Trophoblast cell (in vitro differentiated cells and primary cell): ENCODE measurements at regions not wholly inside any gene's neighbourhood (a gene's known extent, or its start where the extent isn't known, plus 50 kb on each side); places are given as distances from the start of the nearest gene placed in this dataset.

Experiments used
- DNase-seq, 2 donors: peaks; one replicate each; pipeline ENCODE4 v3.0.0-alpha.2; 2016
- H2AFZ ChIP-seq: 2 replicates; pipeline ENCODE4 v1.6.1; 2013; ENCODE audit warnings: low read length, moderate library complexity, mild to moderate bottlenecking; ENCODE audit not compliant: insufficient read depth, poor library complexity
- H2AK5ac ChIP-seq: 2 replicates; pipeline ENCODE4 v1.6.1; 2013; ENCODE audit warnings: mild to moderate bottlenecking, low read length
- H2BK120ac ChIP-seq: 2 replicates; pipeline ENCODE4 v1.6.1; 2013; ENCODE audit warnings: low read length, mild to moderate bottlenecking, moderate library complexity; ENCODE audit not compliant: insufficient read depth, poor library complexity
- H2BK12ac ChIP-seq: 2 replicates; pipeline ENCODE4 v1.6.1; 2013; ENCODE audit warnings: mild to moderate bottlenecking, low read length, moderate library complexity
- H2BK5ac ChIP-seq: 2 replicates; pipeline ENCODE4 v1.6.1; 2013; ENCODE audit warnings: low read length, low read depth, moderate library complexity, mild to moderate bottlenecking; ENCODE audit not compliant: poor library complexity
- H3K14ac ChIP-seq: 2 replicates; pipeline ENCODE4 v1.6.1; 2013; ENCODE audit warnings: mild to moderate bottlenecking, low read length
- H3K18ac ChIP-seq: 2 replicates; pipeline ENCODE4 v1.6.1; 2013; ENCODE audit warnings: mild to moderate bottlenecking, low read length
- H3K23ac ChIP-seq: 2 replicates; pipeline ENCODE4 v1.6.1; 2013; ENCODE audit warnings: low read length
- H3K27ac ChIP-seq: 2 replicates; pipeline ENCODE4 v1.5.1; 2013; ENCODE audit warnings: low read depth, mild to moderate bottlenecking, inconsistent platforms, low read length, moderate library complexity
- H3K27me3 ChIP-seq: 2 replicates; pipeline ENCODE4 v1.6.1; 2013; ENCODE audit warnings: inconsistent platforms, mild to moderate bottlenecking, low read length, moderate library complexity; ENCODE audit not compliant: insufficient read depth
- H3K36me3 ChIP-seq, 2 experiments: 1 replicate in 1 of 2; 2 replicates in 1 of 2; pipeline ENCODE4 v1.6.1; 2013; ENCODE audit warnings: low read length in 2 of 2, mild to moderate bottlenecking in 2 of 2, moderate library complexity in 1 of 2; ENCODE audit not compliant: insufficient read depth in 2 of 2, control insufficient read depth in 1 of 2
- H3K4ac ChIP-seq: 2 replicates; pipeline ENCODE4 v1.6.1; 2013; ENCODE audit warnings: low read depth, mild to moderate bottlenecking, low read length, moderate library complexity
- H3K4me1 ChIP-seq, 2 experiments: 1 replicate in 1 of 2; 2 replicates in 1 of 2; pipeline ENCODE4 v1.6.1; 2013; ENCODE audit warnings: low read length in 2 of 2, mild to moderate bottlenecking in 2 of 2, moderate library complexity in 1 of 2; ENCODE audit not compliant: insufficient read depth in 2 of 2, control insufficient read depth in 1 of 2
- H3K4me2 ChIP-seq: 2 replicates; pipeline ENCODE4 v1.6.1; 2013; ENCODE audit warnings: inconsistent platforms, mild to moderate bottlenecking, low read length, moderate library complexity
- H3K4me3 ChIP-seq: 2 replicates; pipeline ENCODE4 v1.5.1; 2013; ENCODE audit warnings: mild to moderate bottlenecking, low read depth, low read length, inconsistent platforms
- H3K79me1 ChIP-seq: one replicate; pipeline ENCODE4 v1.6.1; 2013; ENCODE audit warnings: low read length
- H3K79me2 ChIP-seq: 2 replicates; pipeline ENCODE4 v1.6.1; 2013; ENCODE audit warnings: low read length, mild to moderate bottlenecking; ENCODE audit not compliant: control insufficient read depth, insufficient read depth, poor library complexity
- H3K9ac ChIP-seq: 2 replicates; pipeline ENCODE4 v1.6.1; 2013; ENCODE audit warnings: mild to moderate bottlenecking, low read length
- H3K9me3 ChIP-seq: 2 replicates; pipeline ENCODE4 v1.6.1; 2013; ENCODE audit warnings: low read depth, mild to moderate bottlenecking, control low read depth, inconsistent platforms, low read length; ENCODE audit not compliant: insufficient read depth
- H4K12ac ChIP-seq: 2 replicates; pipeline ENCODE4 v1.6.1; 2013; ENCODE audit warnings: low read depth, mild to moderate bottlenecking, low read length, moderate library complexity
- H4K8ac ChIP-seq: 2 replicates; pipeline ENCODE4 v1.6.1; 2013; ENCODE audit warnings: low read depth, mild to moderate bottlenecking, low read length, moderate library complexity
- H4K91ac ChIP-seq: one replicate; pipeline ENCODE4 v1.6.1; 2013; ENCODE audit warnings: low read depth, mild to moderate bottlenecking, low read length, moderate library complexity
- WGBS: extraction: QIAGEN DNeasy Blood & Tissue Kit; methylation state at CpG from one replicate; pipeline ENCODE4 v1.1.7; 2013; ENCODE audit warnings: missing lambda C conversion rate; ENCODE audit not compliant: insufficient read length, insufficient coverage; ENCODE audit errors: extremely low coverage; 5-methylcytosine and 5-hydroxymethylcytosine counted together

GRCh38 chr12:89848732-89849131 is 140.1 kb upstream of the ATP2B1 start:
- WGBS = no CpG with 5 or more reads among the region's 8 CpGs
- H2AK5ac ChIP-seq = no peak overlapping the region

GRCh38 chr12:89846473-89847055 is 137.9 kb upstream of the ATP2B1 start:
- Histone ChIP-seq H2AK5ac (no peak overlapping the region), H2BK120ac (no peak overlapping the region), H3K79me1 (no peaks in the 10 kb centered on the region), H3K14ac (no peak overlapping the region), H3K4ac (no peak overlapping the region), H2BK12ac (no peak overlapping the region), H3K36me3 (no peaks in the 10 kb centered on the region), H4K12ac (no peak overlapping the region), H3K4me1 (no peaks in the 10 kb centered on the region), H3K18ac (no peak overlapping the region), H4K8ac (no peak overlapping the region), H2BK5ac (no peak overlapping the region), H4K91ac (no peak overlapping the region), H3K23ac (no peak overlapping the region), H2AFZ (no peak overlapping the region), H3K9me3 (no peaks in the 10 kb centered on the region), H3K4me3 (no peak overlapping the region), H3K27me3 (no peaks in the 10 kb centered on the region), H3K27ac (no peak overlapping the region), H3K79me2 (no peaks in the 10 kb centered on the region), H3K9ac (no peak overlapping the region), H3K4me2 (no peak overlapping the region)
- DNase-seq = no peak
- WGBS = no CpG with 5 or more reads among the region's 2 CpGs

More at GRCh38 chr12:89848732-89849131, 140.1 kb upstream of the ATP2B1 start:
- no peak overlapping the region for H2BK5ac ChIP-seq
- H3K4me3 ChIP-seq = no peak overlapping the region
- no peak overlapping the region for H4K8ac ChIP-seq
- H3K27me3 ChIP-seq = no peaks in the 10 kb centered on the region
- H3K4me2 ChIP-seq = no peak overlapping the region
- no peaks in the 10 kb centered on the region for H3K4me1 ChIP-seq
- H3K9ac ChIP-seq = no peak overlapping the region
- no peak for DNase-seq
- no peak overlapping the region for H4K12ac ChIP-seq
- no peaks in the 10 kb centered on the region for H3K36me3 ChIP-seq
- H3K9me3 ChIP-seq = no peaks in the 10 kb centered on the region
- H3K4ac ChIP-seq = no peak overlapping the region
- no peak overlapping the region for H3K14ac ChIP-seq
- H3K18ac ChIP-seq = no peak overlapping the region
- H2BK12ac ChIP-seq = no peak overlapping the region
- no peaks in the 10 kb centered on the region for H3K79me2 ChIP-seq
- no peak overlapping the region for H2AFZ ChIP-seq
- H3K27ac ChIP-seq = no peak overlapping the region
- H2BK120ac ChIP-seq = no peak overlapping the region
- no peak overlapping the region for H3K23ac ChIP-seq
- H4K91ac ChIP-seq = no peak overlapping the region
- no peaks in the 10 kb centered on the region for H3K79me1 ChIP-seq

DNA sequence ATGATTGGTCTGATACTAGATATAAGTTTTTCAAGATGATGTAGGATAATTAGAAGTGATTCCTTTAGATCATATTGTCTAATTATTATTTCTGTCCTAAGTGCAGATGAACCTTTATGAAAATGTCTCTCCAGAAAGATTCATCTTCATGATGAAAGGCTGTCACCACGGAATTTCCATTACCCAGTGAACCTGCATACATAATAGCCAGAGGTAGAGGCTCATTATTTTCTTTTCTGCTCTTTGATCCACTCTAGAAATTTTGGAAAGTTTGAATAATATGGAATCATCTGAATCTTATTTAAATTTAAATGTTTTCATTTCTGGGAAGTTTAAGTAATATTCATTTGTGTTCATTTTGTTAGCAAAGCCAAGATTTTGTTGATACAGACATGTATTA is 137.1 kb upstream of the ATP2B1 start:
- H3K23ac ChIP-seq = no peak overlapping the region
- H2BK120ac ChIP-seq = no peak overlapping the region
- H3K9me3 ChIP-seq = no peaks in the 10 kb centered on the region
- H3K4ac ChIP-seq = no peak overlapping the region
- H3K18ac ChIP-seq = no peak overlapping the region
- DNase-seq = no peak
- H3K79me1 ChIP-seq = no peaks in the 10 kb centered on the region
- H3K36me3 ChIP-seq = no peaks in the 10 kb centered on the region
- H2AK5ac ChIP-seq = no peak overlapping the region
- H3K79me2 ChIP-seq = no peaks in the 10 kb centered on the region
- H3K27ac ChIP-seq = no peak overlapping the region
- H2BK12ac ChIP-seq = no peak overlapping the region
- H3K9ac ChIP-seq = no peak overlapping the region
- no peak overlapping the region for H2BK5ac ChIP-seq
- no peak overlapping the region for H4K12ac ChIP-seq
- H2AFZ ChIP-seq = no peak overlapping the region
- no peak overlapping the region for H3K4me2 ChIP-seq
- no peaks in the 10 kb centered on the region for H3K4me1 ChIP-seq
- no peaks in the 10 kb centered on the region for H3K27me3 ChIP-seq
- no CpG with 5 or more reads among the region's 1 CpG for WGBS
- H3K14ac ChIP-seq = no peak overlapping the region
- no peak overlapping the region for H4K91ac ChIP-seq
- H3K4me3 ChIP-seq = no peak overlapping the region
- no peak overlapping the region for H4K8ac ChIP-seq

DNA sequence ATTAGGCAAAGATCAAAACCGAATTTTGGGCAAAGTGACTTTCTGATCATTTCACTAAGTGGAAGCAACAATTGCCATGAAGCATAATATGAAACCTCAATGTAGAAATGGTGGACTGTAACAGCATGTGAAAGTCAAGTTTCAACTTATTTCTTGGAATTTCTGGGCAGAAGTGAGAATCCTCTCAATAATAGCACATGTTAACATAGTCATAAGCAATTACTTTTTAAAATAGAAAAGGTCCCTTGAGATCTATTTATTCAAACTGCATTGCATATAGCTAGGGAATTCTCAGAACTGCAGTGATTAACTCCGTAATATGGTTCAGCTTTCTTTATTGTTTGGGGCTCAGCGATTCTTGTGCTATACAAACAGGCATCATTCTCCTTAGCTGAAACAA is 136.7 kb upstream of the ATP2B1 start:
- Histone ChIP-seq H2BK5ac (no peak overlapping the region), H2AFZ (no peak overlapping the region), H3K79me2 (no peaks in the 10 kb centered on the region), H3K4ac (no peak overlapping the region), H4K91ac (no peak overlapping the region), H3K79me1 (no peaks in the 10 kb centered on the region), H3K18ac (no peak overlapping the region), H3K4me2 (no peak overlapping the region), H2BK120ac (no peak overlapping the region), H3K36me3 (no peaks in the 10 kb centered on the region), H4K12ac (no peak overlapping the region), H3K4me1 (no peaks in the 10 kb centered on the region), H3K4me3 (no peak overlapping the region), H4K8ac (no peak overlapping the region), H3K27ac (no peak overlapping the region), H3K14ac (no peak overlapping the region), H2BK12ac (no peak overlapping the region), H3K9ac (no peak overlapping the region), H3K9me3 (no peaks in the 10 kb centered on the region), H3K23ac (no peak overlapping the region), H3K27me3 (no peaks in the 10 kb centered on the region), H2AK5ac (no peak overlapping the region)
- no peak for DNase-seq
- WGBS = no CpG with 5 or more reads among the region's 3 CpGs
